Activated T-helper 2 cell treated with anti-CD3 and anti-CD28 coated beads, Interferon-gamma antibody, Interleukin-2, Interleukin-4, amounts not matched to agents 10 μg/mL and 5 μg/mL and 100 μg/mL, durations not matched to agents 14 hours and 24 hours and 36 hours (primary cell): ENCODE measurements at regions not wholly inside any gene's neighbourhood (a gene's known extent, or its start where the extent isn't known, plus 50 kb on each side); places are given as distances from the start of the nearest gene placed in this dataset.
"Not testable (repeated sequence)": the region's sequence is repeated elsewhere in the genome, so short reads cannot be mapped to it uniquely, and the experiment has no call there.

Experiments used
- DNase-seq: peaks from one replicate; pipeline ENCODE4 v3.0.0; 2021; ENCODE audit warnings: low spot score
- H3K27ac Mint-ChIP-seq: one replicate; pipeline ENCODE4 v1.8.0; 2021; ENCODE audit warnings: mixed read lengths
- H3K27me3 Mint-ChIP-seq: one replicate; pipeline ENCODE4 v1.8.0; 2021; ENCODE audit warnings: low read depth, mixed read lengths
- H3K36me3 Mint-ChIP-seq: one replicate; pipeline ENCODE4 v1.8.0; 2021; ENCODE audit warnings: low read depth, mixed read lengths
- H3K4me1 Mint-ChIP-seq: one replicate; pipeline ENCODE4 v1.8.0; 2021; ENCODE audit warnings: low read depth, mixed read lengths
- H3K4me3 Mint-ChIP-seq: one replicate; pipeline ENCODE4 v1.8.0; 2021; ENCODE audit warnings: low read depth, mild to moderate bottlenecking, moderate library complexity, mixed read lengths
- H3K9me3 Mint-ChIP-seq: one replicate; pipeline ENCODE4 v1.8.0; 2021; ENCODE audit warnings: mixed read lengths
- intact Hi-C: fragments of 100-400 bp; cut with micrococcal nuclease; formaldehyde crosslinking; loops from one replicate; pipeline ENCODE4 v1.15.1; 2023

GRCh38 chr13:55977436-55977835 lies 1163.3 kb upstream of the PRR20A start:
- Mint-ChIP-seq H3K9me3 (peaks cover 33% of the 10 kb centered on the region), H3K36me3 (no peaks in the 10 kb centered on the region), H3K27me3 (no peaks in the 10 kb centered on the region), H3K27ac (no peak overlapping the region), H3K4me1 (no peaks in the 10 kb centered on the region), H3K4me3 (no peak overlapping the region)
- DNase-seq: no peak
- intact Hi-C loops: no loop called here

- H3K4me3 Mint-ChIP-seq: no peak overlapping the region
- no peaks in the 10 kb centered on the region for H3K36me3 Mint-ChIP-seq
- no peaks in the 10 kb centered on the region for H3K4me1 Mint-ChIP-seq
- no peak for DNase-seq
- no peak overlapping the region for H3K27ac Mint-ChIP-seq
- intact Hi-C loops: no loop called here
- no peaks in the 10 kb centered on the region for H3K27me3 Mint-ChIP-seq
- H3K9me3 Mint-ChIP-seq: peaks cover 21% of the 10 kb centered on the region
These were observed 1159.3 kb upstream of the PRR20A start for GRCh38 chr13:55981381-55981780.

DNA sequence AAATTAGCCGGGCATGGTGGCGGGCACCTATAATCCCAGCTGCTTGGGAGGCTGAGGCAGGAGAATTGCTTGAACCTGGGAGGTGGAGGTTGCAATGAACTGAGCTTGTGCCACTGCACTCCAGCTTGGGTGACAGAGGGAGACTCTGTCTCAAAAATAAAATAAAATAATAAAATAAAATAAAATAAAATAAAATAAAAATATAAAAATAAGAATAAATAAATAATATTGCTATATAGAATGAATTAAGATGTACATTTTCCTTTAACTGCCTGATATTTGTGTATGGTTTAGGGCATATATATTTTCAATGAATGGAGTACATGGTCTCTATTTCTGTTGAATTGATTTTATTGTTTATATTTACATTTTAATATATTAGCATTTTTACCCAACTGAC lies 1156.7 kb upstream of the PRR20A start:
- H3K27me3 Mint-ChIP-seq, H3K27ac Mint-ChIP-seq, H3K36me3 Mint-ChIP-seq, intact Hi-C loops, H3K4me3 Mint-ChIP-seq, H3K4me1 Mint-ChIP-seq, DNase-seq: not testable (repeated sequence)
- H3K9me3 Mint-ChIP-seq: peaks cover 20% of the 10 kb centered on the region

DNA sequence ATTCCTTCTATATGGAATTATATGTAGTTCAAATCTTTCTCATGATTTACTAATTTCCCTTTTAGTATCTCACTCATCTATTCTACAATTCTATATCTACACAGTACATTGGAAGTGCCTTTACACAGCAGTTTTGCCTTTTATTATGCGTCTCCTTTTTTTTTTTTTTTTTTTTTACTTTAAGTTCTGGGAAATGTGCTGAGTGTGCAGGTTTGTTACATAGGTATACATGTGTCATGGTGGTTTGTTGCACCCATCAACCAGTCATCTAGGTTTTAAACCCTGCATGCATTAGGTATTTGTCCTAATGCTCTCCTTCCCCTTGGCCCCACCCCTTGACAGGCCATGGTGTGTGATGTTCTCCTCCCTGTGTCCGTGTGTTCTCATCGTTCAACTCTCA lies 1150.1 kb upstream of the PRR20A start:
- H3K9me3 Mint-ChIP-seq: peaks cover 29% of the 10 kb centered on the region
- H3K27ac Mint-ChIP-seq: no peak overlapping the region
- H3K4me3 Mint-ChIP-seq: no peak overlapping the region
- no peaks in the 10 kb centered on the region for H3K27me3 Mint-ChIP-seq
- H3K36me3 Mint-ChIP-seq: no peaks in the 10 kb centered on the region
- no peak for DNase-seq
- H3K4me1 Mint-ChIP-seq: no peaks in the 10 kb centered on the region
- intact Hi-C loops: no loop called here

DNA sequence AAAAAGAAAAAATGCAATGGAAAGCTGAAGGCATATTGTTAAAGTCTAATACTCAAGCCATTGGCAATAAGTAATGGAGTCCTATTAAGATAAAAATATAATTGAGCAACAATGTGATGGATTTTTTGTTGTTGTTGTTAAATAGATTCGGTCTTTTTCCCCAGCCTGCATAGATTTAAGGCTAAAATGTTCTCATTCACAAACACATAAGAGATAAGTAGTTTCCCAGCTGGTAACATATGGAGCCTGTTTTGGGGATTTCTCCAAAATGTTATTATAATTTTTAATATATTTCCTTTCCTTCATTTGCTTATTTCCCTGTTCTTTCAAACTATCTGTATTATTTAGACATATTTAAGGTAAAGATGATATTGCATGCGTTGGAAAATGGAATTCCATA lies 1149.1 kb upstream of the PRR20A start:
- intact Hi-C loops: no loop called here

GRCh38 chr13:55992145-55992544 lies 1148.6 kb upstream of the PRR20A start:
- no peaks in the 10 kb centered on the region for H3K27me3 Mint-ChIP-seq
- no peaks in the 10 kb centered on the region for H3K36me3 Mint-ChIP-seq
- H3K4me3 Mint-ChIP-seq: no peak overlapping the region
- H3K9me3 Mint-ChIP-seq: peaks cover 29% of the 10 kb centered on the region
- H3K4me1 Mint-ChIP-seq: no peaks in the 10 kb centered on the region
- intact Hi-C loops: no loop called here
- DNase-seq: no peak
- H3K27ac Mint-ChIP-seq: no peak overlapping the region

More for the DNA sequence above, 1149.1 kb upstream of the PRR20A start:
- Mint-ChIP-seq H3K4me3 (no peak overlapping the region), H3K27me3 (no peaks in the 10 kb centered on the region), H3K36me3 (no peaks in the 10 kb centered on the region), H3K27ac (no peak overlapping the region), H3K9me3 (peaks cover 29% of the 10 kb centered on the region), H3K4me1 (no peaks in the 10 kb centered on the region)
- DNase-seq: no peak

GRCh38 chr13:55999709-56000108 lies 1141.0 kb upstream of the PRR20A start:
- no peak overlapping the region for H3K4me3 Mint-ChIP-seq
- no peak overlapping the region for H3K27ac Mint-ChIP-seq
- H3K9me3 Mint-ChIP-seq: peaks cover 25% of the 10 kb centered on the region
- intact Hi-C loops: no loop called here
- H3K27me3 Mint-ChIP-seq: no peaks in the 10 kb centered on the region
- no peaks in the 10 kb centered on the region for H3K4me1 Mint-ChIP-seq
- H3K36me3 Mint-ChIP-seq: no peaks in the 10 kb centered on the region
- no peak for DNase-seq

DNA sequence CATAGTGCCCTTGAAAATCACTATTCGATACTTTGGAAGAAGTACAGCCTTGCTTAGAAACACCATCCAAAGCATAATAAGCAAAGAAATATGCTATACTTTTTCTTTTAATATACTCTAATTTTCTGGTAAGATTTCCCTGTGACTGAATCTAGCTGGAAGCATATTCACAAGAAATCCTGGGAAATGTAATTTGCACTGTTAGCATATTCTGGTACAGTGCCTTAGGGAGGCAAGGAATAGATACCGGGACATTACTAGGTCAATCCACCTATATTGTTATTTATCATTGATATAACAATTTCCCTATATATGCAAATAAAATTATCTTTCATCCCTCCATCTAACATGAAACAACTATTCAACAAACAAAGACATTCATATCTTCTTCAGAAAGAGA lies 1131.3 kb upstream of the PRR20A start:
- DNase-seq: no peak

GRCh38 chr13:56012644-56013043 lies 1128.1 kb upstream of the PRR20A start:
- no peak for DNase-seq
- Mint-ChIP-seq H3K4me3 (no peak overlapping the region), H3K36me3 (no peaks in the 10 kb centered on the region), H3K4me1 (no peaks in the 10 kb centered on the region), H3K27ac (no peak overlapping the region), H3K27me3 (no peaks in the 10 kb centered on the region), H3K9me3 (peaks cover 46% of the 10 kb centered on the region)
- intact Hi-C loops: no loop called here

More for the DNA sequence above, 1131.3 kb upstream of the PRR20A start:
- no peaks in the 10 kb centered on the region for H3K36me3 Mint-ChIP-seq
- no peaks in the 10 kb centered on the region for H3K27me3 Mint-ChIP-seq
- intact Hi-C loops: no loop called here
- peaks cover 27% of the 10 kb centered on the region for H3K9me3 Mint-ChIP-seq
- H3K27ac Mint-ChIP-seq: no peak overlapping the region
- no peaks in the 10 kb centered on the region for H3K4me1 Mint-ChIP-seq
- no peak overlapping the region for H3K4me3 Mint-ChIP-seq

DNA sequence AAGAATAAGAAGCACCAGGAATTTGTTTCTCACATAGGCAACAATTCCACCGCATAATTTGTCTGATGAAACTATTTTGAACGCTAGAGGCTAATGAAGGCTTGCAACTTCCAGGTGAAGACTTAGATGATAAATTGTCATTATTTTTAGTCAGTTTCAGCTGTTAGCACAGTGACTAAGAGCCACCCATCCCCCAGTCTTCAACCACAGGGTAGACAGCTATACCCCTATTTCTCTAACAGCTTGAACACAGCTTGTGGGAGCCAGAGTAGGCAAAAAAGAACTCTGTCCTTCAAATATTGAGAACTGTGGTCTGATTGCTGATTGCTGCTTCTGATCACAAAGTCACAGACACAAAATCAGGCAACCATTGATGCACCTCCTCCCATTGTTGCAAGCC lies 1124.8 kb upstream of the PRR20A start:
- intact Hi-C loops: no loop called here
- DNase-seq: no peak
- Mint-ChIP-seq H3K9me3 (peaks cover 70% of the 10 kb centered on the region), H3K4me1 (no peaks in the 10 kb centered on the region), H3K27me3 (no peaks in the 10 kb centered on the region), H3K4me3 (no peak overlapping the region), H3K36me3 (no peaks in the 10 kb centered on the region), H3K27ac (no peak overlapping the region)

GRCh38 chr13:56019606-56020005 lies 1121.1 kb upstream of the PRR20A start:
- H3K27ac Mint-ChIP-seq: no peak overlapping the region
- H3K4me1 Mint-ChIP-seq: no peaks in the 10 kb centered on the region
- intact Hi-C loops: no loop called here
- no peak for DNase-seq
- no peaks in the 10 kb centered on the region for H3K36me3 Mint-ChIP-seq
- H3K27me3 Mint-ChIP-seq: no peaks in the 10 kb centered on the region
- H3K4me3 Mint-ChIP-seq: no peak overlapping the region
- peaks cover 67% of the 10 kb centered on the region for H3K9me3 Mint-ChIP-seq

DNA sequence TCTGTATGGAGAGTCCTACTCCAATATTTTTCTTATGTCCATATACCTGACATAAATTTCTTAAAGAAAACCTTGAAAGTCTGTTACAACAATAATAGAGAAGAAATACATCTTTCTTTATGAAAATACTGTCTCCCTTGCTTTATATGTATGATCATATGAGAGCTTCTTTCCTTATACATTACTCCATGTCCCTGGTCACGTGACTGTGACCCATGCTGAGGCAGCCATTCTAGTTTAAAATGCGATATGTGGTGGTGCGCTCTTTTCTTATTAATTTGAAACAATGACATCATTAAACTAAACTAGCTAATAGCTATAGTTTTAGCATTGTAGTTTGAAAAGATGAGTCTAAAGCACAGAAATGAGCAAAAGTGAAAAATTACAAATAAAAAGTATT lies 1120.3 kb upstream of the PRR20A start:
- no peak for DNase-seq
- Mint-ChIP-seq H3K4me1 (no peaks in the 10 kb centered on the region), H3K9me3 (peaks cover 60% of the 10 kb centered on the region), H3K36me3 (no peaks in the 10 kb centered on the region), H3K4me3 (no peak overlapping the region), H3K27me3 (no peaks in the 10 kb centered on the region), H3K27ac (no peak overlapping the region)
- intact Hi-C loops: no loop called here

GRCh38 chr13:56039992-56040391 lies 1100.7 kb upstream of the PRR20A start:
- Mint-ChIP-seq H3K36me3 (no peaks in the 10 kb centered on the region), H3K4me1 (no peaks in the 10 kb centered on the region), H3K27me3 (no peaks in the 10 kb centered on the region), H3K27ac (no peak overlapping the region), H3K4me3 (no peak overlapping the region), H3K9me3 (peaks cover 65% of the 10 kb centered on the region)
- intact Hi-C loops: no loop called here
- DNase-seq: no peak

DNA sequence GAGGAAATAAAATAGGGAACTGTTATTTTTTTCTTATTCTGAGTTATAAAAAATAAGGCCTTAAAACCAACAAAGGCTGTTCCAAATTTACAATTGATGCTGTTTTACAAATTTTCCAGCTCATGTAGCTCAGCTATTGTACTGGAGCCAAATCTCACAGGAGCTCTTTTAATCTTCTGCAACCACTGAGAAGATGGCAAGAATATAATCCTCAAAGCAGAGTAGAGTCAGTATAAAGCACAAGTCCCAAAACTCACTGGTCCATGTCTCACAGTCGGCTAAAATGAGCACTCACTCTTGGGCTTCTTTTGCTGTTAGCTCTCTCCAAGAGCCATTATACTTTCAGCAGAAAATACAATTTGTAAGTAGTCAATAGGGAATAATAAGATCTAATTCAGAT lies 1074.4 kb upstream of the PRR20A start:
- Mint-ChIP-seq H3K27ac (no peak overlapping the region), H3K27me3 (no peaks in the 10 kb centered on the region), H3K36me3 (no peaks in the 10 kb centered on the region), H3K4me3 (no peak overlapping the region), H3K9me3 (peaks cover 28% of the 10 kb centered on the region), H3K4me1 (no peaks in the 10 kb centered on the region)
- intact Hi-C loops: no loop called here
- DNase-seq: no peak
